HG02938 (cell line): ENCODE measurements at regions not wholly inside any gene's neighbourhood (a gene's known extent, or its start where the extent isn't known, plus 50 kb on each side); places are given as distances from the start of the nearest gene placed in this dataset.
"Not testable (repeated sequence)": the region's sequence is repeated elsewhere in the genome, so short reads cannot be mapped to it uniquely, and the experiment has no call there.

Source experiments
- ATAC-seq: cut with Tn5 transposase; IDR thresholded peaks from one replicate; pipeline ENCODE4 v1.9.1; 2021; ENCODE audit warnings: mild to moderate bottlenecking, moderate library complexity; ENCODE audit not compliant: unreplicated experiment

DNA sequence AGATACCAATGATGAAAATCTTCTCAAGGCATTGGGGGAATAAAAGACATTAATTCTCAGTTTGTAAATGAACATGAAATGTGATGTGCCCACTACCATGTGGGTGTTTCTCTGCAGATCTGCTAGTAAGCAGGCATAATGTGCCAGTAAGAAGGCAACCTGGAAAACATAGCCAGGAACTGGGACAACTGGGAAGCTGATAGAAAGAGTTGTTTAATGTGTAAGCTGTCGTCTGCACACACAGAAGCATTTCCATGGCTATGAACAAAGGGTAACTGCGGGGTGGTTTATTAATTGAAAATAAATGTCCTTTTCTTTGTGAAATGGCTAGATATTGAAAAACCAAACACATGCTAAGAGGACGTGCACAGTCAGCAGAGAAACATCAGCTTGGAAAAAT is 52.0 kb downstream of the ZC3H11B start:
- ATAC-seq, result no peak

DNA sequence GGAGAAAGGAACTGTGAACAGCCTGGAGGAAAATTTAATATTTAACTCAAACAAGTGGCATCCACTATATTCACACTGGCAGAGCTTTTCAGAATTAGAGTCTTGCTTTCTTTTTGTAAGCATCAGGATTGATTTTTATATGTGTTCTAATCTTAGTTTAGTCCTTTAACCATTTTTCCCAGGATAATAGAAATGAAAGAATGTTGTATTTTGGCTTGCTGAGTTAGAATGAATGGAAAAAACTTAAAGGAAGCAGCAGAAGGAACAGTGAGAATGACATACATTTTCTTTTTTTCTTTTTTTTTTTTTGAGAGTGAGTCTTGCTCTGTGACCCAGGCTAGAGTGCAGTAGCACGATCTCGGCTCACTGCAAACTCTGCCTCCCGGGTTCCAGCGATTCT is 53.0 kb downstream of the ZC3H11B start:
- ATAC-seq, result no peak

DNA sequence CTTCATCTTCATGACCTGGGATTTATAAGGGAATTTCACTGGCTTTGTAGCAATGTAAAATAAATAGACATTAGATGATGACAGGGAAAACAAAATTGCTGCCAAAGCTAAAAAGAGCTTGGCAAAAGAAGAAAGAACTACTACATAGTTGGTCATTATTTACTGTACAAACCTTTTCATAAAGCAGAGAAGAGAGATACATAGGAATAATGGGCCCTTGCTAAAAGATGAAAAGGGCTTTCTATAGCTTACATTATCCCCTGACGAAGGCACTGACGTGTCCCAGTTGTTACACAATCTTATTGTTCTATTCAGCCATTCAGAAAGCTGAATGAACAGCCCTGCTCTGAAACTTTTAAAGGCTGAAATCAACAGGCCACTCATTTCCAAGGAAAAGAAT is 57.1 kb downstream of the ZC3H11B start:
- no peak for ATAC-seq

DNA sequence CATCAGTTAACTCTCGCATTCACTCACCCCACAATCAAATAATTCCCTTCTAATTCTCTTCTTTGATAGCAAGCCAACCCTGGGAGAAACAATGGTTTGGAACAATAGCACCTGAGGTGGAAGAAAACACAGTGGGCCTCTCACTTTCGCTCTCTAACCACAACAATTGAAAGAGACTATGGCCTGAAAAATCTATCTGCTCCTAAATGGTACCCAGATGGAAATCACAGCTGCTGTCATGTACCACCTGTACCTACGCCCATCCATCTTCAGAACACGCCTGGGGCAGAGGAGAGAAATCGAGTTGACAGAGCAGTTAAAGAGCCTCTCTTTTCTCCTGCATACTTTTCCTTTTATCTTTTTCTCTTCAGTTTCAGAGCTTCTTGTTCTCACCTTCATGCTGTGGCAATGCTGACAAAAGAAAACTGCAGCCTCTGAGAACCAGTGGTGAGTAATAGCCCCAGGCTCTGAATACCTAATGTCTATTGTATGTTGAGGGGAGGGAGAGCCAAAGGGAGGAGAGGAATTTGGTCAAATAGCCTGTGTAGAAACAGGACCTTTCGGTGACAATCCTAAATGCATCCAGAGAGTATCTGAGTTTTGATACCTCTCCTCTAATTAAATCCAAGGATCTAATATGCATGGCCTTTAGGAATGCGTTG is 57.7 kb downstream of the ZC3H11B start:
- ATAC-seq, result no peak

DNA sequence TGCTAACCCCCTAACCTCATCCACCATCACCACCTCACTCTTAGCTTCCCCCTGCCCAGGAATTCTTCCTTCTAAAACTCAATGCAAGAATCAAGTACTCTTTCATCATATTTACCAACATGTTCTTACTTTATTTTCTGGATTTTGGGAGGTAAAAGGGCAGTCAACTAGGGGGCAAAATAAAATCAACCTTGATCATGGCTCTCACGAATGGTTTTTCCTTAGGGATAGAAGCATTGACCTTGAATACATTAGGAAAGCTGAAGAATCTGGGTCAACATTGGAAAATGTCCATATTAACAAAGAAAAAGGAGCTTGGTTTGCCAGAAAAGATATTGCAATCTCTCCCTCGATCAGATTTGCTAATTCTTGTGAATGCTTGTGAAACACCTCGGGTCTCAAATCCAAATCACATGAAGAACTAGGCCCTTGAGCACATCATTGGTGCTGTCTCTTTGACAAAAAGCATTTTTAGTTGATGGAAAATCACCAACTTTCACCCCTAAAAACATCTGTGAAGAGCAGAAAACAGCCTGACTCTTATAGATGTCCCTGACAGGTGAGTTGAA is 58.9 kb downstream of the ZC3H11B start:
- no peak for ATAC-seq

DNA sequence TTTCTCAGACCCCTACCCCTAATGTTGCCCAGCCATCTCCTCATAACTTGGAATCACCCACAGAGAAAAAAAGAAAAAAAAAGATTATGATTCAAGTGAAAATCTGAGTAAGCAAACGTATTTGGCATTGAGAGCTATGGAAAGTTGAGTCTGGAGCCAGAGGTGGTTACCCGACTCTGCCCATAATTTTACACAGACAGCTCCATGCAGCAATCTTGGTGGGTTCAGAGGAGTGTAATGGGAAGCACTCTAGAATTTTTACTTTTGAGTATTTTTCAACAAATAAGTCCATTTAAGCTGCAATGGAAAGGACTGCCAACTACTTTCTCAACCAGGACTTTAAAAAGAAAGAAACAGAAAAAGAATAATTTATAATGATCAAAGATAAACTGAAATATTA is 62.7 kb downstream of the ZC3H11B start:
- no peak for ATAC-seq

DNA sequence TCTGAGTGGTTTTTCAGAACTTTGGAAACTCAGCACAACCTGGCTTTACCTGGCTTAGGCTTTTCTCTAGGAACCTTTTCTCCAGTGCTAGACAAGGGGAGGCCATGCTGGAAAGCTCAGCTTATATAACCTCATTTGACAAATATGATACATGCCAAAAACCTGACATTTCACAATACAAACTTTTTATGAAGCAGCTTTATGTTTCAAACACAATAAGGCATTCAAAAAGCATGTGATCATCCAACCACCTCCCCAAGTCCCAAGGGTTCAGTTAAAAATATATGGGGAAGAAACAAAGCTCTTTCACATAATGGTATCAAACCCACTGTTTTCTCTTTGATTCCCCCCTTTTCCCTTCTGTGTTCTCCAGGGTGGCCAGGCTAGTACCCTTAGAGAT is 63.7 kb downstream of the ZC3H11B start:
- no peak for ATAC-seq

DNA sequence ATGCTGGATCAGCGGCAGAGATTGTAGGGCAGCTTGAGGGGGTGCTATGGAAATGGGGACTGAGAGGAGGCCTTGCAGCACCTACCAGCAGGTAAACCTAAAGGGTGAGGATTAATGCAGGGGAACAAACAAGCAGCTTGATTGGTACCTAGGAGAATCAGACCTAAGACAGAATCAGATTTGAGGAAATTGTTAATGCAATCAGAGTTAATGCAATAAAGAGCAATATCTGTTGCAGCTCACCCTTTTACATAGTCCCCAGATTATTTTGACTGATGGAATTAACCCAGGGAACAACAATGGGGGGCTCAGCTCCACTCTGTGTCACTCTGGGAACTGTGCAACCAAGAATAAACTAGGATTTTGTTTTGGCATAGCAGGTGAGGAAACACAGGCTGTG is 64.5 kb downstream of the ZC3H11B start:
- no peak for ATAC-seq

DNA sequence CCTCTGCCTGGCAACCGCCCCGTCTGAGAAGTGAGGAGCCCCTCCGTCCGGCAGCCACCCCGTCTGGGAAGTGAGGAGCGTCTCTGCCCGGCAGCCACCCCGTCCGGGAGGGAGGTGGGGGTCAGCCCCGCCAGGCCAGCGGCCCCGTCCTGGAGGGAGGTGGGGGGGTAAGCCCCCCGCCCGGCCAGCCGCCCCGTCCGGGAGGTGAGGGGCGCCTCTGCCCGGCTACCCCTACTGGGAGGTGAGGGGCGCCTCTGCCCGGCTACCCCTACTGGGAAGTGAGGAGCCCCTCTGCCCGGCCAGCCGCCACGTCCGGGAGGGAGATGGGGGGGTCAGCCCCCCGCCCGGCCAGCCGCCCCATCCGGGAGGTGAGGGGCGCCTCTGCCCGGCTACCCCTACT is 67.1 kb downstream of the ZC3H11B start:
- not testable (repeated sequence) for ATAC-seq

DNA sequence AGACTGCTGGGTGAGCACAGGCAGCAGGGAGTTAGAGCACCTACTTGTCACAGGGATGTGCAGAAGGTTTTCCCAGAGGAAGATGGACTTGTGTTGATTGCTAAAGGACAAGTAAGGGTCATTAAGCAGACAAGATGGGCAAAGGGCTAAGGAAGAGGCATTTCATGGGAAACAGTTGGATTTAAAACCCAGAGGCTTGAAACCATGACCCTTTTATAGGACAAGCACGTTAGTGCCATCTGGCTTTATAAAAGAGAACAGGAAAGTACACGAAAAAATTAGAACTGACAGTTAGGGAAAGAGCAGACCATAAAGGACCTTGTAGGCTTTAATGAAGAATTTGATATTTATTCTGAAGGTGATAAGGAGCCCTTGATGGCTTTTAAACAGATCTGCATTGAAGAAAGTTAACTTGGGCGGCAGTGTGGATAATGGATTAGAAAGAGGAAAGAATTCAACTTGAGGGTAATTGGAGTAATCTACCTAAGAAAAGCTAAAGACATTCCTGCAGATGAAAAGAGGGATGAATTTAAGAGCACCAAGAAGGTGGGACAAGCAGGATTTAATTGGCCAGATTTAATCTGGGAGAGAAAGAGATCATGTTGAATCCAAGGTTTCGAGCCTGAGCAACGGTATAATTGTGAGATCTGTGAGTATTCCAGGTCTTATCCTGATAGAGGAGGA is 68.6 kb downstream of the ZC3H11B start:
- no peak for ATAC-seq

DNA sequence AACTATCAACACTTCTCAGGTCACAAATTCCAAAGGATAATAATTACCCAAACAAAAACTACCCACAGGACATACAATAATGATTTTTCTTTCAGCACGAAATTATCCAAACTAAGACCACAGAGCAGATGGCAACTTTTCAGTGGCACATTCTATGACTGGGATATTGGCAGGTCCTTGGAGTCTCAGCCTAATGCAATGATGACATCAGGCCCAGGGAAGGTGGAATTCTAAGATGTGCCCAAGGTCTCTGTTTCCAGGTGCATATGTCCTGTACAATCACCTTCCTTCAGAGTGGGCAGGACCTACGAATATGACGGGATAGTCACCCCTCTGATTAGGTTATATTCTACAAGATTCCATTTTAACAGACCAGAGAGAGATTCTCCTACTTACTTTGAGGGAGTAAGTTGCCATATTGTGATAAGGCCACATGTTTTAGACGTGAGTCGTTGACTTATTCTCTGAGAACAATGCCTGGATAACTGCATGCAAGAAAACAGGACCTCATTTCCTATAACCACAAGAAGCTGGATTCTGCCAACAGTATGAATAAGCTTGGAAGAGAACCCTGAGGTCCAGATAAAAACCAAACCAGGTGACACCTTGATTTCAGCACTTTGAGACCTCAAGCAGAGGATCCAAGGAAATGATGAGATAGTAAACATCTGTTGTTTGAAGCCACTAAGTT is 69.9 kb downstream of the ZC3H11B start:
- no peak for ATAC-seq

DNA sequence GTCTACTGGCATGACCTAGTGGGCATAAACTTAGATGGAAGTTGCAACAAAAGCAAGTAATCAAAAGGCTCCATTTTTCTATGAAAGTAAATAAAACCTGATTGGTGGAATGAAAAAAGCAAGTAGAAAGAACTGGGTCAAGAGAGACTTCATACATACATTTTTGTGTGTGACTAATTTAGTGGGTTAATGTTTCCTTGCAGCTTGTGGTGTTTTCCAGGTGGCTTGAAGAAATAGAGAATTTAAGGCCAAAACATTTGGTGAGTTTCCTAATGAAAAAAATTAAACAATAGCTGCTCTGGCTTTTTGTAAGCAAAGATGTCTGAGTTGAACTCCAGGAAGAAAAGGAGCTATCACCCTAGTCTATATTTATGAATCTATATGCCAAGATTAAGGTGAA is 71.0 kb downstream of the ZC3H11B start:
- ATAC-seq, result no peak

DNA sequence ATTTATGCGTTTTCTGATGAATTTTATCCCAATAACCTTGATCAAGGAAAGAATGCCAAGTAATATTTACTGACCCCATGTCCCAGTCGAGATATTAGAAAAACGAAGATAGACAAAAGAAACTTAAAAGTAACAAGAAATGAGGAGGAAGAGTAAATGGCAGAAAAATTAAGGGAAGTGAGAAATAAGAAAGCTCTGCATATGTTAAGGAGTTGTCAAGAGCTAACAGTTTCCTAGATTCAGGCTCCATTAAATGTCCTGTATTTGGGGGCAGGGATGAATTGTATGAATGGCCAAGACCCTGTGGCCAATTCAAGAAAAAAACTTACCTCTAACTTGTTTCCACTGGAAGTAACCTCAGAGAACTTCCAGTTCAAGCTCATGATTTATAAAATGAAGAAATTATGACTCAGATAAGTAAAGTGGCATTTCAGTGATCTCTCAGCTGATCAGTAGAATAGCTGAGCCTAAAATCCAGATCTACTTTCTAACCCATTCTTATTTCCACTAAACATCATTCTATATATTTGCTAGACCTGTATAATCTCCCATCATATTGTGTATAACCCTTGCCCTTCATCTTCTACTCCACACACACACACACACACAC is 73.2 kb downstream of the ZC3H11B start:
- ATAC-seq, result no peak

DNA sequence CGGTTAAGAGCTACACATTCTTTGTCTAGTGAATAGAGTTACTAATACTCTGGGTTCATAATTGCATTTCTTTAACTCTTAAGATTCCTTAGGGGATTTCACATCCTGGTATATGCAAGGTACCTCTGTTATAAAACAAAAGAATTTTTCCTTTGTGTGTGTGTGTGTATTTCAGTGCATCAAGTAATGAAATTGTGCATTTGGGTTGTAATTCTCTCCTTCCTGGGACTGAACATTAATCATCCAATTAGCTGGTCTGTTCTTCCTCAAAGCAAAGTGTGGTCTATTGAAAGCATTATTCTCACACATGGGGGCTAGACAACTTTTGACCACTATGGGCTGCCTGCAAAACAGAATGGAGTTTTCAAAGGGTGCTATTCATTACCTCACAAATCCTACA is 74.0 kb downstream of the ZC3H11B start:
- no peak for ATAC-seq

DNA sequence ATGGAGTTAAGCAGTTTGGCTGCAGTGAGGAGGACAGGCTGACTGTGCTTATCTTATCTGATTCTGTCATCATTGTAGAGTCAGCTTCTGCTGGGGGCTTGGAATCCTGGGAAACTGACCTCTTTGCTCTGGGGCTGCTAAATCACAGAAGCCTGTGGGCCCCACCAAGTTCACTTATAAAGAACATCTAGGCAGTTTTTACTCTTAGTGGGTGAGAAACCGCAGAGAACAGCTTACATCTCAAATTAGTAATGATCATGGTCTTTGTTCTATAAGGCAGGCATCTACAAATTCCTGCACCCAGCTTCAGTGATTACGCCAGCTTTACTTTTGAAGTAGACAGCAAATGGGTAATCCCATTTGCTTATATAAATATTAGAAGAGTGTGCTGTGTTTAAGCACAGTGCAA is 75.7 kb downstream of the ZC3H11B start:
- ATAC-seq, result no peak

DNA sequence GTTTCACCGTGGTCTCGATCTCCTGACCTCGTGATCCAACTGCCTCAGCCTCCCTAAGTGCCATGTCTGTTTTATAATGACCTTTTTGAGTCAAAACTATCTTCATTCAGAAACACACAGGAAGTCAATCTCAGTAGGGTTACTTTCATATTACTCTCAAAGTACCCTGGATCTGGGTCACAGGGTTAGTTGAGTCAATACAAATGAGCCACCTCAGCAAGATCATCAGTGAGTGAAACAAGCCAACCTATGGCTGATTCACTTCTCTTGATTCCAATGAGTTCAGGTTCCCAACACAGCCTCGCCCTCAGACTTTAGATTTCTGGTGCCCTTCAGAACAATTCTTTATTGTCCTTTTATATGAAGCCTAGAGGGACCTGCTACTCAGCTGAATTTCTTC is 76.9 kb downstream of the ZC3H11B start:
- no peak for ATAC-seq

DNA sequence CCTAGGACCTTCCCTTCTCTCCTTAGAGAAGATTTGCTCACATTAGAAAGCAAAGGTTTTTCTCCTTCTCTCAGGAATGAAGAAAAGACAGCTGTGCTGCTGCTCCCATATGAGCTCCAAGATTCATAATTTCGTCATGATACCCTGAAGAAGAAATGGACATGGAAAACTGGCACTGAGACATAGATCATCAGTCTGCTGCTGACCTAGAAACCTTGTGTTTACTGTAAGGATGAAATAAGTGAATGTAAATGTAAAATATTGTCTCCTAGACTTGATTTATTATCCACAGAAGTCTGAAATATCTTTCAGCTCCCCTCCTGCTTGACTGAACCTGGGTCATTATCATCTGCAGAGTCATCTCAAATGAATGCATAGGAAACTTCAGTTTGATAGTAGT is 77.9 kb downstream of the ZC3H11B start:
- no peak for ATAC-seq

DNA sequence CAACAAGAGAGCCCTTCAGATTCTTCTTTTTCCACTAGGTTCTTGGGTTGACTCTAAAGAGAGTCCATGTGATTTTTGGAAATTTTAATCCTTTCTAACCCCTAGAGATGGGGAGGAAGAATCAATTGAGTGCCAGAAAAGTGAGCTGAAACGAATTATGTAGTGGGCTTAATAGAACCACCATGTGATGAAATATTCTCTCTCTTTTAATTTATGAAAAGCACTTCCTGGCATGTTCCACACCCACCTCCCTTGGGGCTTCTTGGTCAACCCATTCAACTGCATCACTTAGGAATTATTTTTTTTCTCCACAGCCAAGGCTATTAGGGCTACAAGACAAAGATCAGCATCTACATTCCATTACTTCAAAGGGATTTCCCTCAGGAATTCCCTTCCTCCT is 79.6 kb downstream of the ZC3H11B start:
- no peak for ATAC-seq

DNA sequence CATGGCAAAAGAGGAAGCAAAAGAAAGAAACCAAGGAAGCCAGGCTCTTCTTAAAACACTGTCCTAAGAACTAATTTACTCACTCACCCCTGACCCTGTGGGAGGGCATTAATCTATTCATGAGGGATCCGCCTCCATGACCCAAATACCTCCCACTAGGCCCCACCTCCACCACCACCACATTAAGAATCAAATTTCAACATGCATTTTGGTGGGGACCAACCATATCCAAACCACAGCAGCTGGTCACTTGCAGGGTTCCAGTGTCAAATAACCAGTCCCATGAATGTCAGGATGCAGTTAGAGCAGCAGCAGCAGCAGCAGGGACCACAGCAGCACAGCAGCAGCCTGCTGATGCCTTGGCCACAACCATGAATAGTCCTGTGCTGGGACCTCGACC is 83.8 kb downstream of the ZC3H11B start:
- ATAC-seq, result no peak

DNA sequence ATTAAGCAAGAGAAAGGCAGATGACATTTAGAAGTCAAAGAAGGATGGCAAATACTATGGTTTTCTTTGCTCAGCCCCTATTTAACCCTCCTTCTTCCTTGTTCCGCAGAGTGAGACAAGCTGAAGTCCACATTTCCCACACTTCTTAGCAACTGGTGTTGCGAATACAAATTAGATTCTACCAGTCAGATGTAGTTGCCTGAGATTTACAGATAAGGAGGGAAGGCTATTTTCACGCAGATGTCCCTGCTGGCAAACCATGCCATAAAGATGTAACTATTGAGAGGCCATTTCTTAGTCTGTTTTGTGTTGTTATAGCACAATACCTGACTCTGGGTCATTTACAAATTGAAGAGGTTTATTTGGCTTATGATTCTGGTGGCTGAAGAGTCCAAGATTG is 84.3 kb downstream of the ZC3H11B start:
- ATAC-seq, result no peak

DNA sequence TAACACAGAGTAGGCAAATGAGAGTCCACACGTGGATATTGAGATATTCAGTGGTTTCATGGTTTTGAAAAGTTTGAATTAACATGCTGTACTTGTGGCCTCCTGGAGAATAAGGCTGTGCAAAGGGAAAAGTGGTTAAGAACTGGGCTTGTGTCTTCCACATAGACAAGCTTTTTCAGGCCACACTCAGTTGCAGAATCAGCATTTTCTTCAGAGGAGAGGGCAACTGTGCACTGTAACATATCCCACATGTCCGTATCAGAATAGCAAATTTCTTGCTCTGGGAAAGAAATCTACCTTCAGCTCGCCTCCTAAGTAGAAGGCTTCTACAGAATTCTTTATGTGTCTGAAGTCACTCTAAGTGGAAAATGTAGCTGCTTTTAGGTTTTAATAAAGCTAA is 84.9 kb downstream of the ZC3H11B start:
- no peak for ATAC-seq

DNA sequence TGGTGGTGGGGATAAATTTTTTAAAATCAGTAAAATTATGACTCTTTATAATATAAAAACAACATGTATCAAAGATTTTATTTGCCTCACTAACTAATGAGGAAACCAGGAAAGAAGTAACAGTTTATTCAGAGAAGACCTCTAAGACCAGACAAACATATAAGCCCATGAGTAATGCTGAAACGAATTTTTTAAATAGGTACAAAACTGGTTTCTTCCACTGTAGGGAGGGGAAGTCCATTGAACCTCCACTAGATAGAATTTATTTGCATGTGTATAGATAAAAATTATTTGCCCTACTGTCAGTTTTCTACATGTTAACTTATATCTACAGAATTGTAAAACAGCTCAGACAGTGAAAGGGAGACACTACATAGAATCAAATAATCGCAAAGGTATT is 86.8 kb downstream of the ZC3H11B start:
- ATAC-seq, result no peak
